CD4-positive, alpha-beta T cell treated with Interleukin-1 beta for 1 hour (primary cell): ENCODE measurements at regions not wholly inside any gene's neighbourhood (a gene's known extent, or its start where the extent isn't known, plus 50 kb on each side); places are given as distances from the start of the nearest gene placed in this dataset.
"Not testable (repeated sequence)": the region's sequence is repeated elsewhere in the genome, so short reads cannot be mapped to it uniquely, and the experiment has no call there.

Source experiments
- DNase-seq, 2 donors: peaks; one replicate each; pipeline ENCODE4 v3.0.0-alpha.2; 2020 to 2022

GRCh38 chr11:134508219-134508990 is 96.4 kb upstream of the B3GAT1 start:
- no peak for DNase-seq

- no peak for DNase-seq
Measured at GRCh38 chr11:134506046-134506445, 94.0 kb upstream of the B3GAT1 start.

- no peak for DNase-seq
Measured at GRCh38 chr11:134505125-134505524, 93.1 kb upstream of the B3GAT1 start.

DNA sequence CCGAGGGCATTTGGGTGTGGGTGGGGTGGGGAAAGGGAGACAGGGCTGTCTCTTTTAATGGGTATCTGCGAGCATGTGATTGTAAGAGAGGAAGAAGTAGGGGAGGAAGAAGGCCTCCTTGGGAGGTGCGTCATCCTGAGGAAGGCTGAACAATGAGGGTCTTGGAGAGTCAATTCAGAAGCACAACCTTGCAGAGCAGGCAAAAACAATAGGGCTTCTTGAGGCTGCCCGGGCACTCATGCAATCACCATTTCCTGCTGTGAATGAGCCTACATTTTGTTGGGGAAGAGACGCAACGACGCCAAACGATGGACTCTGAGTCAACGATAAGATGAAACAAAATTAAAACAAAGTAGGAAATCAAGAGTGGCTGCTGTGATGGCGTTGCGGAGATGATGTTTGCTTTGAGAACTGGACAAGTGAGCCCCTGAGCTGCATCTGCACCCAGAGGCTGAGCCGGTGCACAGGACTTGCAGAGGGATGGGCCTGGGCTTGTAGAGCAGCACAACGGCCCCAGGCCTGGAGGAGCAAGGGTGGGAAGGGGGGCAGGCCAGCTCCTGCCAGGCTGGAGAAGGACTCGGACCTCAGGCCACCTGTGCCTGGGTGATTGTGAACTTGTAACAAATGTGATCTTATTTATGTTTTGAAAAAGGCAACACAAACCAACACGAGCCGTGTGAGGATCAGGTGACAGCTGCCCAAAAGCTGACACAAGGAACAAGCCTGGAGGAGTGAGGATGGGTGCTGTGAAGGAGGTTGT is 92.3 kb upstream of the B3GAT1 start:
- DNase-seq, result no peak

- no peak for DNase-seq
Measured at GRCh38 chr11:134503596-134503995, 91.6 kb upstream of the B3GAT1 start.

GRCh38 chr11:134503100-134503499 is 91.1 kb upstream of the B3GAT1 start:
- no peak for DNase-seq

DNA sequence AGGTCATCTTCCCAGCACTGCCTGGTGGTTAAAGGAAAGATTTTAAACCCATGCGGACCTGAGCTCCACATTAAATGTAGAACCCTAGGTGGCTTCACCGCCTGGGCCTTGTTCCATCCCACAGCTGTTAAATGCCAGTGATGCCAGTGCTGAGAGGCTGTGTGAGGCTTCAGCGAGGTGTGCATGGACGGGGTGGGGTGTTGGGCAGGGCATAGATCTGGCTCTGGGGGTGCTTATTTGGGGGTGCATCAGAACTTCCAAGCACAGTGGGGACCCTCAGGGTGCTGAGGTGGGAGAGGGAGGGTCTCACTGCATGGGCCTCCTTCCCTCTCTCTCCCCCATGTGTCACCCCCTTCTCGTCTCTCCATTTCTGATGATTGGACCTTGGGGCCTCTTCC is 90.1 kb upstream of the B3GAT1 start:
- DNase-seq, result no peak

GRCh38 chr11:134501406-134502152 is 89.5 kb upstream of the B3GAT1 start:
- no peak for DNase-seq

GRCh38 chr11:134500621-134501020 is 88.6 kb upstream of the B3GAT1 start:
- no peak for DNase-seq

- DNase-seq, result no peak
Measured at GRCh38 chr11:134499990-134500389, 87.9 kb upstream of the B3GAT1 start.

DNA sequence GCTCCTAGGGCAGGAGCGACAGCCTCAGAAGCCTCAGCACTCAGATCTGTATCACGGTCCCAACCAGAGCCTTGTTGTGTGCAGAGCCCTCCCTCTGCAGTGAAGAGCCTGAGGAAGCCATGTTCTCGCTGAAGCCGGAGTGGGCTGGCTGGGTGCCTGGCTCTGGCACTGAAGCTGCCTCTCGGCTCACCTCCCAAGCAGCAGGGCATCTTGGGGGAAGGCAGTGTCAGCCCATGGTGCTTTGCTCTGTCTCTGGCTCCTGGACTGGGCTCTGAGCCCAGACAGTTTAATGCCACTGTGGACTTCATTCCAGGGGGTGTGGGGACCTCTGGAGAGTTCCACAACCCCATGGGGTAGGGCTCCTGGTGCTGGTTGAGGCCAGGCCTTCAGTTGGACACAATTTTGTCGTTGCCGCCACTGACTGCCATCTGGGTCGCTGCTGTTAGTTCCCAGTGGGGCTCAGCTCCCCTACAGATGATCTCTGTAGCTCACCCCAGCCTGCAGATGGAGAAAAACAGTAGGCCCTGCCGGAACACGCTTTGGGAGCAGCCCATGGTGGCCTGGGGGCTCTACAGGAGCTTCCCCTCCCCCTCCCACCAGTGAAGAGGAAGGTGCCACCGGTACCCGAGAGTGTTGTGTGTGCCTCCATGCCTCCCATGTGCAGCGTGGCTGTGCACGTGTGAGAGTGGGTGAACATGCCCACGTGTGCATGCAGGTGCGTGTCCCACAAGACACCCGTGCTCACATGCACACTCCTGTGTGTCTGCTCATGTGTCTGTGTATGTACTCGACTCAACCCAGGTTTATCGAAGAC is 86.5 kb upstream of the B3GAT1 start:
- DNase-seq, result no peak

GRCh38 chr11:134497586-134497985 is 85.5 kb upstream of the B3GAT1 start:
- no peak for DNase-seq

- DNase-seq, result not testable (repeated sequence)
Measured at GRCh38 chr11:134496058-134496457, 84.0 kb upstream of the B3GAT1 start.

DNA sequence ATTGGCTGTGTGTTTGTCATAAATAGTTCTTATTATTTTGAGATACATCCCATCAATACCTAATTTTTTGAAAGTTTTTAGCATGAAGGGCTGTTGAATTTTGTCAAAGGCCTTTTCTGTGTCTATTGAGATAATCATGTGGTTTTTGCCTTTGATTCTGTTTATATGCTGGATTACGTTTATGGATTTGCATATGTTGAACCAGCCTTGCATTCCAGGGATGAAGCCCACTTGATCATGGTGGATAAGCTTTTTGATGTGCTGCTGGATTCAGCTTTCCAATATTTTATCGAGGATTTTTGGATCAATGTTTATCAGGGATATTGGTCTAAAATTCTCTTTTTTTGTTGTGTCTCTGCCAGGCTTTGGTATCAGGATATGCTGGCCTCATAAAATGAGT is 82.4 kb upstream of the B3GAT1 start:
- not testable (repeated sequence) for DNase-seq

DNA sequence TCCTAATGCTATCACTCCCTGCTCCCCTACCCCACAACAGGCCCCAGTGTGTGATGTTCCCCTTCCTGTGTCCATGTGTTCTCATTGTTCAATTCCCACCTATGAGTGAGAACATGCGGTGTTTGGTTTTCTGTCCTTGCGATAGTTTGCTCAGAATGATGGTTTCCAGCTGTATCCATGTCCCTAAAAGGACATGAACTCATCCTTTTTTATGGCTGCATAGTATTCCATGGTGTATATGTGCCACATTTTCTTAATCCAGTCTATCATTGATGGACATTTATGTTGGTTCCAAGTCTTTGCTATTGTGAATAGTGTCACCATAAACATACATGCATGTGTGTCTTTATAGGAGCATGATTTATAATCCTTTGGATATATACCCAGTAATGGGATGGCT is 80.4 kb upstream of the B3GAT1 start:
- DNase-seq, result not testable (repeated sequence)

GRCh38 chr11:134489728-134490127 is 77.7 kb upstream of the B3GAT1 start:
- DNase-seq, result no peak

GRCh38 chr11:134488913-134489312 is 76.9 kb upstream of the B3GAT1 start:
- DNase-seq, result no peak

- DNase-seq, result no peak
Measured at GRCh38 chr11:134488512-134488911, 76.5 kb upstream of the B3GAT1 start.

DNA sequence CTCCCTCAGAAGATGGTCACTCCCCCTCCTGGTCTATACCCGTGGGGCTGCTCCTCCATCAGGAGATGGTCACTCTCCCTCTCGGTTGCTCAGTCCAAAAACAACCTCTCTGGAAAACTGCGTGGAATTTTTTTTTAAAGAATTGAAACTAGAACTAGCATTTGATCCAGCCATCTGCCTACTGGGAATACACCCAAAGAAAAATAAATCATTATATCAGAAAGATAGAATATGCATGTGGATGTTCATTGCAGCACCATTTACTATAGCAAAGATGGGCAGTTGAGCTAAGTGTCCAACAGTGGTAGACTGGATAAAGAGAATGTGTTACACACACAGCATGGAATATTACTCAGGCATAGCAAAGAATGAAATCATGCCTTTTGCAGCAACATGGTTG is 75.7 kb upstream of the B3GAT1 start:
- no peak for DNase-seq

DNA sequence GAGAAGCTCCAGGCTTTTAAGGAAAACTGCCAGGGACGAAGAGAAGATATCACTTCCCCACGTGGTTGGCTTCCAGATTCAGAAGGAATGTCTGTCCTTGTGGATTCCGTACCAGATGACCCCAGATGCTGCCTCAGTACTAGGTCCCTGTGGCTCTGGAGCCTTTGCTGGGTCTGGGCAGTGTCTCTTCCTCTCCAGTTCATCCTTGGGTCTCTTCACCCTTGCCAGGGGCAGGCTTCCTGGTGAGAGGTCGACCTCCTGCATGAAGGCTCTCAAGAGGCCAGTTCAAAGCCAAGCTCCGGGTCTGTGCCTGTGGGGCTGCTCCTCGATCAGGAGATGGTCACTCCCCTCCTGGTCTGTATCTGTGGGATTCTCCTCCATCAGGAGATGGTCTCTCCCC is 74.7 kb upstream of the B3GAT1 start:
- DNase-seq, result no peak

- DNase-seq, result no peak
Measured at GRCh38 chr11:134486106-134486505, 74.1 kb upstream of the B3GAT1 start.

- DNase-seq, result no peak
Measured at GRCh38 chr11:134485316-134485715, 73.3 kb upstream of the B3GAT1 start.

DNA sequence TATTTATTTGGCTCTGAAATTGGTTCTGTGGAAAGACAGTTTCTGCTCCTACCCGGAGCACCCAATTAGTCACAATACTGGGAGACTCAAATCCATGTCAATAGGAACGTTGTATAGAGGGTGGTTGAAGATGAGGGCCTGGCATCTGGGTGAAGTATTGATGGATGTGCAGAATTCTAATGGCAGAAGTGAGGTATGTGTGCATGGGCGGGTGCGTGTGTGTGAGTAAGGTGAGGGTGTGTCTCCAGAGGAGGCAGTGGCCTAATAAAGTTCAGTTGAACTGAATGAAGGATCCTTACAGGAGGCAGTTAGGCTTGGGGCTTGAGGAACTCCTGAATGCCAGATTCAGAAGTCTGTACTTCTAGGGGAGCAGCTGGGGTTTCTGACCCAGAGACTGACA is 71.8 kb upstream of the B3GAT1 start:
- no peak for DNase-seq
